ENCODE measurements at regions not wholly inside any gene's neighbourhood (a gene's known extent, or its start where the extent isn't known, plus 50 kb on each side); places are given as distances from the start of the nearest gene placed in this dataset.

DNA sequence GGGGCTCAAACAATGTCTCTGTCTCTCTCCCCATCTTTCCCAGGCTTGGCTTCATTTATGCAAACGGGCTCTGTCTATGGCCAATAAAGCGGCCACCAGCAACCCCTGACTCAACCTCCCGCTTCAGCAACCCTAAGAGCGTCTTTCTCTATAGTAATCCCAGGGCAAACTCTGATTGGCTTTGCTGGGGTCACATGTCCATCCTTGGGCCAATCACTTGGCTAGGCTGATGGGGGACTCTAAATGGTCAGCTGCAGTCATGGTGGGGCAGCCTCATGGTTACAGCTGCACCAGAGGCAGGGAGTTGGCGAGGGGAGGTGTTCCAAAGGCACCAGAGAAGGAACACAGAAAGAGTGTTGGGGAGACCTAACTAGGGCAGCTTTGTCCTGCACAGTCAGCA, 68.5 kb upstream of the BLCAP start:
- no peak for TF ChIP-seq POLR2AphosphoS5 (IDR thresholded peaks at IDR 0.05; ENCODE audit: low read depth)
- TF ChIP-seq, protein P1, sequence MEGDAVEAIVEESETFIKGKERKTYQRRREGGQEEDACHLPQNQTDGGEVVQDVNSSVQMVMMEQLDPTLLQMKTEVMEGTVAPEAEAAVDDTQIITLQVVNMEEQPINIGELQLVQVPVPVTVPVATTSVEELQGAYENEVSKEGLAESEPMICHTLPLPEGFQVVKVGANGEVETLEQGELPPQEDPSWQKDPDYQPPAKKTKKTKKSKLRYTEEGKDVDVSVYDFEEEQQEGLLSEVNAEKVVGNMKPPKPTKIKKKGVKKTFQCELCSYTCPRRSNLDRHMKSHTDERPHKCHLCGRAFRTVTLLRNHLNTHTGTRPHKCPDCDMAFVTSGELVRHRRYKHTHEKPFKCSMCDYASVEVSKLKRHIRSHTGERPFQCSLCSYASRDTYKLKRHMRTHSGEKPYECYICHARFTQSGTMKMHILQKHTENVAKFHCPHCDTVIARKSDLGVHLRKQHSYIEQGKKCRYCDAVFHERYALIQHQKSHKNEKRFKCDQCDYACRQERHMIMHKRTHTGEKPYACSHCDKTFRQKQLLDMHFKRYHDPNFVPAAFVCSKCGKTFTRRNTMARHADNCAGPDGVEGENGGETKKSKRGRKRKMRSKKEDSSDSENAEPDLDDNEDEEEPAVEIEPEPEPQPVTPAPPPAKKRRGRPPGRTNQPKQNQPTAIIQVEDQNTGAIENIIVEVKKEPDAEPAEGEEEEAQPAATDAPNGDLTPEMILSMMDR (conservative IDR thresholded peaks at IDR 0.05; ENCODE audit: low read depth in 2 of 2): no peak
- TF ChIP-seq, protein P2, sequence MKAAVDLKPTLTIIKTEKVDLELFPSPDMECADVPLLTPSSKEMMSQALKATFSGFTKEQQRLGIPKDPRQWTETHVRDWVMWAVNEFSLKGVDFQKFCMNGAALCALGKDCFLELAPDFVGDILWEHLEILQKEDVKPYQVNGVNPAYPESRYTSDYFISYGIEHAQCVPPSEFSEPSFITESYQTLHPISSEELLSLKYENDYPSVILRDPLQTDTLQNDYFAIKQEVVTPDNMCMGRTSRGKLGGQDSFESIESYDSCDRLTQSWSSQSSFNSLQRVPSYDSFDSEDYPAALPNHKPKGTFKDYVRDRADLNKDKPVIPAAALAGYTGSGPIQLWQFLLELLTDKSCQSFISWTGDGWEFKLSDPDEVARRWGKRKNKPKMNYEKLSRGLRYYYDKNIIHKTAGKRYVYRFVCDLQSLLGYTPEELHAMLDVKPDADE (IDR thresholded peaks at IDR 0.05): no peak
- TF ChIP-seq EZH2 (IDR thresholded peaks at IDR 0.05; ENCODE audit: low read depth, unreplicated experiment): no peak
- TF ChIP-seq EZH2phosphoT487 (IDR thresholded peaks at IDR 0.05; ENCODE audit: unreplicated experiment): no peak
- TF ChIP-seq, protein P3, sequence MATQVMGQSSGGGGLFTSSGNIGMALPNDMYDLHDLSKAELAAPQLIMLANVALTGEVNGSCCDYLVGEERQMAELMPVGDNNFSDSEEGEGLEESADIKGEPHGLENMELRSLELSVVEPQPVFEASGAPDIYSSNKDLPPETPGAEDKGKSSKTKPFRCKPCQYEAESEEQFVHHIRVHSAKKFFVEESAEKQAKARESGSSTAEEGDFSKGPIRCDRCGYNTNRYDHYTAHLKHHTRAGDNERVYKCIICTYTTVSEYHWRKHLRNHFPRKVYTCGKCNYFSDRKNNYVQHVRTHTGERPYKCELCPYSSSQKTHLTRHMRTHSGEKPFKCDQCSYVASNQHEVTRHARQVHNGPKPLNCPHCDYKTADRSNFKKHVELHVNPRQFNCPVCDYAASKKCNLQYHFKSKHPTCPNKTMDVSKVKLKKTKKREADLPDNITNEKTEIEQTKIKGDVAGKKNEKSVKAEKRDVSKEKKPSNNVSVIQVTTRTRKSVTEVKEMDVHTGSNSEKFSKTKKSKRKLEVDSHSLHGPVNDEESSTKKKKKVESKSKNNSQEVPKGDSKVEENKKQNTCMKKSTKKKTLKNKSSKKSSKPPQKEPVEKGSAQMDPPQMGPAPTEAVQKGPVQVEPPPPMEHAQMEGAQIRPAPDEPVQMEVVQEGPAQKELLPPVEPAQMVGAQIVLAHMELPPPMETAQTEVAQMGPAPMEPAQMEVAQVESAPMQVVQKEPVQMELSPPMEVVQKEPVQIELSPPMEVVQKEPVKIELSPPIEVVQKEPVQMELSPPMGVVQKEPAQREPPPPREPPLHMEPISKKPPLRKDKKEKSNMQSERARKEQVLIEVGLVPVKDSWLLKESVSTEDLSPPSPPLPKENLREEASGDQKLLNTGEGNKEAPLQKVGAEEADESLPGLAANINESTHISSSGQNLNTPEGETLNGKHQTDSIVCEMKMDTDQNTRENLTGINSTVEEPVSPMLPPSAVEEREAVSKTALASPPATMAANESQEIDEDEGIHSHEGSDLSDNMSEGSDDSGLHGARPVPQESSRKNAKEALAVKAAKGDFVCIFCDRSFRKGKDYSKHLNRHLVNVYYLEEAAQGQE (IDR thresholded peaks at IDR 0.05; ENCODE audit: unreplicated experiment): no peak
- TF ChIP-seq STAT1 (IDR thresholded peaks at IDR 0.05; ENCODE audit: unreplicated experiment): no peak
- TF ChIP-seq CREB1 (CRISPR knock-in tag; IDR thresholded peaks at IDR 0.05; ENCODE audit: low read depth): no peak

Measured in GM23338 (cell line).